ENCODE measurements at regions not wholly inside any gene's neighbourhood (a gene's known extent, or its start where the extent isn't known, plus 50 kb on each side); places are given as distances from the start of the nearest gene placed in this dataset.

DNA sequence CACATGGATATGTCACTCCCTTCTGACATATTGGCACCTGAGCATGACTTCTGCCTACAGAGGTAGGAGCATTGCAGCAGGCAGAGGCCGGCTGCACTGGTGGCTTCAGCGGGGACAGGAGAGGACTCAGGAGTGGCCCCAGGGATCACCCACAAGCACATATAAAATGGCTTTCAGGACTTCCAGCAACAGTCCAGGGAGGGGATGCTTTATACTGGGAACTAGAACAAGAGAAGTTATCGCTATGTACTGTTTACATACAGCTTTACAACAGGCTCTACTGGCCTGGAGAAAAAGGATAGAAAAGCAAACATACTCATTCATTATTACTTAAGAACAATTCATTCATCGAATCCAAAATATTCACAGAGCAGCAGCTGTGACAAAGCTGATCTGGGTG is 337.8 kb downstream of the THBS2 start:
- TF ChIP-seq, protein P1, sequence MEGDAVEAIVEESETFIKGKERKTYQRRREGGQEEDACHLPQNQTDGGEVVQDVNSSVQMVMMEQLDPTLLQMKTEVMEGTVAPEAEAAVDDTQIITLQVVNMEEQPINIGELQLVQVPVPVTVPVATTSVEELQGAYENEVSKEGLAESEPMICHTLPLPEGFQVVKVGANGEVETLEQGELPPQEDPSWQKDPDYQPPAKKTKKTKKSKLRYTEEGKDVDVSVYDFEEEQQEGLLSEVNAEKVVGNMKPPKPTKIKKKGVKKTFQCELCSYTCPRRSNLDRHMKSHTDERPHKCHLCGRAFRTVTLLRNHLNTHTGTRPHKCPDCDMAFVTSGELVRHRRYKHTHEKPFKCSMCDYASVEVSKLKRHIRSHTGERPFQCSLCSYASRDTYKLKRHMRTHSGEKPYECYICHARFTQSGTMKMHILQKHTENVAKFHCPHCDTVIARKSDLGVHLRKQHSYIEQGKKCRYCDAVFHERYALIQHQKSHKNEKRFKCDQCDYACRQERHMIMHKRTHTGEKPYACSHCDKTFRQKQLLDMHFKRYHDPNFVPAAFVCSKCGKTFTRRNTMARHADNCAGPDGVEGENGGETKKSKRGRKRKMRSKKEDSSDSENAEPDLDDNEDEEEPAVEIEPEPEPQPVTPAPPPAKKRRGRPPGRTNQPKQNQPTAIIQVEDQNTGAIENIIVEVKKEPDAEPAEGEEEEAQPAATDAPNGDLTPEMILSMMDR (IDR thresholded peaks at IDR 0.05): no peak
- no peak for TF ChIP-seq POLR2A (IDR thresholded peaks at IDR 0.05)

All from tibial nerve (tissue), 3 donors.